ENCODE measurements at regions not wholly inside any gene's neighbourhood (a gene's known extent, or its start where the extent isn't known, plus 50 kb on each side); places are given as distances from the start of the nearest gene placed in this dataset.
"Not testable (repeated sequence)": the region's sequence is repeated elsewhere in the genome, so short reads cannot be mapped to it uniquely, and the experiment has no call there.

DNA sequence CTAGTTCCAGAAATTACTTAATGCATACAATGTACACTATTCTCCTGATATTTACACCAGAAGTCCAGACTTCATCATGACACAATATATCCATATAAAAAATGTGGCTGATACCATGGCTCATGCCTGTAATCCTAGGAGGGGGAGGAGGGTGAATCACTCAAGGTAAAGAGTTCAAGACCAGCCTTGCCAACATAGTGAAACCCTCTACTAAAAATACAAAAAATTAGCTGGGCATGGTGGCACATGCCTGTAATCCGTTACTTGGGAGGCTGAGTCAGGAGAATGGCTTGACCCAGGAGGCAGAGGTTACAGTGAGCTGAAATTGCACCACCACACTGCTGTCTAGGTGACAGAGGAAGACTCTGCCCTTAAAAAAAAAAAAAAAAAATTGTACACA is 192.5 kb upstream of the HSFY2 start:
- no peak for DNase-seq (ENCODE audit: low read depth in 4 of 4, low spot score in 1 of 4)

DNA sequence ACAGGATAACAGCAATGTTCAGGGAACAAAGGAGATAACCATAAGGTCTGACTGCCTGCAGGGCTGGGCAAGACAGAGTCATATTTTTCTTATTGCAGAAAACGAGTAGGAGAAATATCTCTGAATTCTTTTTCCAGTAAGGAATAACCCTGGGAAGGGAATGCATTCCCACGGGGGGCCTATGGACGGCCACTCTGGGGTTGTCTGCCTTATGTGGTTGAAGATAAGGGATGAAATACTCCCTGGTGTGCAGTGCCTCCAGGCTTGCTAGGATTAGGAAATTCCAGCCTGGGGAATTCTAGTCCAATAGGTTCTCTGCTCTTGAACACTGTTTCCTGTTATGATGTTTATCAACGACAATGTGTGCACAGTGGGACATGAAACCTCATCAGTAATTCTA is 185.3 kb upstream of the HSFY2 start:
- no peak for DNase-seq (ENCODE audit: low read depth in 4 of 4, low spot score in 1 of 4)

- no peak for DNase-seq (ENCODE audit: low read depth in 4 of 4, low spot score in 1 of 4)
These were observed 178.3 kb upstream of the HSFY2 start for GRCh38 chrY:18951657-18952435.

DNA sequence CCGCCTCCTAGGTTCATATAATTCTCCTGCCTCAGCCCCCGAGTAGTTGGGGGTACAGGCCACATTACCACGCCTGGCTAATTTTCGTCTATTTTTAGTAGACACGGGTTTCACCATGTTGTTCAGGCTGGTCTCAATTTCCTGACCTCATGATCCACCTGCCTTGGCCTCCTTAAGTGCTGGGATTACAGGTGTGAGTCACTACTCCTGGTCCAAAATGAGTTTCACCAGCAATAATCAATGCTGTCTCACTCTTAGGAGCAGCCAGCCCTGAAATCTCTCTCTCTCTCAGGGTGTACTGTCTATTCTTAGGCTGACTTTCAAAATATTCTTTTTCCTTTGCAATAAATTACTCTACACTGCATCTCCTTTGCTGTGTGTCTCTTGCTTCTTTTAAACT is 177.5 kb upstream of the HSFY2 start:
- no peak for DNase-seq (ENCODE audit: low read depth in 4 of 4, low spot score in 1 of 4)

DNA sequence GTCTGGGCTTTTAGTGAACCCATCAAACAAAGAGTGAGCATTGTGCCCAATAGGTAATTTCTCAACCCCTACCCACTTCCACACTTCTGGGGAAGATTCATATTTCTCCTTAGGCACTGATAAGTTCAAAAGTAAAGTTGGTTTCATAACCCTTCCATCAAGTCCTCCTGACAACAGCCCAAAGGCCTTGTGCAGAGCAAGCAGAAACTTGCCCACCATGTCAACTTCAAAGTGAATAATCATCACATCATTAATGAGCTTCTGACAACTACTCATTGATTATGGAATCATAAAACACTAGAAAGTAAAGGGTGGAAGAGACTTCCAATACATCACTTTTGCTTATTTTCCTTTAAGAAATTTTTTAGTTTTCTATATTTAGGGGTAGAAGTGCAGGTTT is 163.3 kb upstream of the HSFY2 start:
- DNase-seq (ENCODE audit: low read depth in 4 of 4, low spot score in 1 of 4), result no peak

DNA sequence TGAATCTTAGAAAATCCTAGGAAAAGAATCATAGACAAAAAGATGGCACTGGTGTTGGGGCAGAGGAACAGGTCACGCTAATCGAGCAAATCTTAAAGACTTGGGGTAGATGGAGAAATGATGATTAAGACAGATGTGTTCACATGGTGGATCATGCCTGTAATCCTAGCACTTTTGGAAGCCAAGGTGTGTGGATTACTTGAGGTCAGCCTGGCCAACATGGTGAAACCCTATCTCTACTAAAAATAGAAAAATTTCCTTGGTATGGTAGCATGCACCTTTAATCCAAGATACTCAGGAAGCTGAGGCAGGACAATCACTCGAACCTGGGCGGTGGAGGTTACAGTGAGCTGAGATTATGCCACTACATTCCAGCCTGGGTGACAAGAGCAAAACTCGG is 145.7 kb upstream of the HSFY2 start:
- DNase-seq (ENCODE audit: low read depth in 4 of 4, low spot score in 1 of 4), result no peak

GRCh38 chrY:18912846-18913245 is 139.3 kb upstream of the HSFY2 start:
- DNase-seq (ENCODE audit: low read depth in 4 of 4, low spot score in 1 of 4), result no peak

GRCh38 chrY:18909846-18910245 is 136.3 kb upstream of the HSFY2 start:
- no peak for DNase-seq (ENCODE audit: low read depth in 4 of 4, low spot score in 1 of 4)

DNA sequence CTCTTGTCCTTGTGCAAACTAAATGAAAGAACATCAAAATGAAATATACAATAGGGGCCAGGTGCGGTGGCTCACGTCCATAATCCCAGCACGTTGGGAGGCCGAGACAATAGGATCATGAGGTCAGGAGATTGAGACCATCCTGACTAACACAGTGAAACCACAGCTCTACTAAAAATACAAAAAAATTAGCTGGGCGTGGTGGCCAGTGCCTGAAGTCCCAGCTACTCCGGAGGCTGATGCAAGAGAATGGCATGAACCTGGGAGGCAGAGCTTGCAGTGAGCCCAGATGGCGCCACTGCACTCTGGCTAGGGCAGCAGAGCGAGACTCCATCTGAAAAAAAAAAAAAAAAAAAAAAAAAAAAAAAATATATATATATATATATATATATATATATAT is 132.7 kb upstream of the HSFY2 start:
- not testable (repeated sequence) for DNase-seq (ENCODE audit: low read depth in 4 of 4, low spot score in 1 of 4)

DNA sequence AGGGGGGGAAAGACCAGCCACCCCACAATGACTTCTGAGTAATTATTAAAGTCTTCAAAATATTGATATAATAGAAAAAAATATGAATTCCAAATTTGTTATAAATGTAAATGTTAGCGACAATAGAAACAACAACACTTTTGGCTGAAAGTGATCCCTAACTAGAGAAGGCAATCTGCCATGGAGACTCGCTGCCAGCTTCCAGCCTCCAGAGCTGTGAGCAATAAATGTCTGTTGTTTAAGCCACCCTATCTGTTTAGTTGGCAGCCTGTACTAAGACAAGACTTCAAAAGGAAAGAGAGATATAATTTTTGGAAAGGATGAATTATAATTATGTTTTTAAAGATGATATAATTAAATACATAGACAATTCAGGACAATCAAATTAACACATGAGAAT is 130.8 kb upstream of the HSFY2 start:
- DNase-seq (ENCODE audit: low read depth in 4 of 4, low spot score in 1 of 4), result no peak

GRCh38 chrY:18891994-18892393 is 118.5 kb upstream of the HSFY2 start:
- DNase-seq (ENCODE audit: low read depth in 4 of 4, low spot score in 1 of 4), result no peak

GRCh38 chrY:18889548-18889947 is 116.0 kb upstream of the HSFY2 start:
- no peak for DNase-seq (ENCODE audit: low read depth in 4 of 4, low spot score in 1 of 4)

DNA sequence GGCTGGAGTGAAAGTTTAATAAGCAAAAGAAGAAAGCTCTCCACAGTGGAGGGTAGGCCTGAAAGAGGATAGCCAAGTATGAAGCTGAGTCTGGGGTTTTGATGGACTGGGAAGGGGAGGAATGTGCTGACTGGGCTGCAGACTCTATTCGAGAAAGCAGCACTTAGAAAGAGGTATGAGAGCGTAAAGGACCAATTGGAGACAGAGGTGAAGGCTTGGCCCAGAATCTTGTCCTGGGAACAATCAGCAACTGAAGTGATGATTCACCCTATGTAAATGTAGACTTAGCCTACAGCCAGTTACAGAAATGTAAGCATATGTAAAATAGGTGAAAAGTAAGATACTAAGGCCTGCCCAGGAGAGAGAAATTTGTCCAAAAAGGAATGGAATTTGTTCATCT is 111.2 kb upstream of the HSFY2 start:
- no peak for DNase-seq (ENCODE audit: low read depth in 4 of 4, low spot score in 1 of 4)

DNA sequence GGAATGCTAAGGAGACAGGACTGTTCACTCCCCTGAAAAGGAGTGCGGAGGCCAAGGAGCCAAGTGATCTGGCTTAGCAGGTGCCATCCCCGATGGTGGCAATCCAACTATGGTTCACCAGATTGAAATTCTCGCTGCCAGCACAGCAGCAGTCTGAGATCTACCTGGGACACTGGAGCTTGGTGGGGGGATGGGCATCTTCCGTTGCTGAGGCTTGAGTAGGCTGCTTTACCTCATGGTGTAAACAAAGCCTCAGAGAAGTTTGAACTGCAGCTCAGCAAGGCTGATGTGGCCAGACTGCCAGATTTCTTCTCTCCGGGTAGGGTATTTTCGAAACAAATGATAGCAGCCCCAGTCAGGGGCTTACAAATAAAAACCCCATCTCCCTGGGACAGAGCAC is 95.6 kb upstream of the HSFY2 start:
- not testable (repeated sequence) for DNase-seq (ENCODE audit: low read depth in 4 of 4, low spot score in 1 of 4)

GRCh38 chrY:18866887-18867551 is 93.5 kb upstream of the HSFY2 start:
- not testable (repeated sequence) for DNase-seq (ENCODE audit: low read depth in 4 of 4, low spot score in 1 of 4)

DNA sequence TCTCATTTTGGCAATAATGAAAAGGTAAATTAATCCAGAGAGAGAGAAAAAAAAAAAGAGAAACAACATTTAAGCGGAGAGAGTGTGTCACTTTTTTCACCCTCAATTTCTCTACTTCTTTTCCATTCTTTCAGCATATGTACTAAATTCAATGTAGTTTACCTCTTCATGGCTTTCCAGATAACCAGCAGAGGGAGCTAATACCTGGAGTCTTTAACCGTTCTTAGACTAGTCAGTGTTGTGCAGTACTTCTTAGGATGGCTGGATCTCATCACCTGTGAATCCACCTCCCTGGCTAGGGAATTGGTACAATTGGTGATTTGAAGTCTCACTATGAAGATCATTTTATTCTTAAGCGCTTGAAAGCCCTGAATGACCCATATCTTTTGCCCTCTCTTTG is 87.3 kb upstream of the HSFY2 start:
- DNase-seq (ENCODE audit: low read depth in 4 of 4, low spot score in 1 of 4), result not testable (repeated sequence)

GRCh38 chrY:18858484-18859191 is 85.1 kb upstream of the HSFY2 start:
- not testable (repeated sequence) for DNase-seq (ENCODE audit: low read depth in 4 of 4, low spot score in 1 of 4)

GRCh38 chrY:18855184-18855583 is 81.6 kb upstream of the HSFY2 start:
- DNase-seq (ENCODE audit: low read depth in 4 of 4, low spot score in 1 of 4), result not testable (repeated sequence)

DNA sequence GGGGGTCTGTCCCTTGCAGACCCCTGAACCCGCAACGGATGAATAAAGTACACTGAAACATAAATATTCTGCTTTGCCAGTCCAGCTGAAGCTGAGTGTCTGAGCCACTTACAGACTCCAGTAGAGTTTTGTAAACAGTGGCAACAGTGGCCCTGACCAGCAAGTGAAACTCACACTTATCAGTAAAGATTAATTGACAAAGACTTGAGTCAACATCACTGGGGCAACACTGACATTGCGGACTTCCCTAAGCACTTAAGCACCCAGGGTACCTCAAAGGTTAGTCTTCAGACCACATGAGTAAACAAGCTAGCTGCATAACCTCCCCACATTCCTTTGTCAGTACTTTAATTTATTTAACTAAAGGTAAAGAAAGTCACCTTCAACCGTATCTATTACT is 79.8 kb upstream of the HSFY2 start:
- DNase-seq (ENCODE audit: low read depth in 4 of 4, low spot score in 1 of 4), result not testable (repeated sequence)

DNA sequence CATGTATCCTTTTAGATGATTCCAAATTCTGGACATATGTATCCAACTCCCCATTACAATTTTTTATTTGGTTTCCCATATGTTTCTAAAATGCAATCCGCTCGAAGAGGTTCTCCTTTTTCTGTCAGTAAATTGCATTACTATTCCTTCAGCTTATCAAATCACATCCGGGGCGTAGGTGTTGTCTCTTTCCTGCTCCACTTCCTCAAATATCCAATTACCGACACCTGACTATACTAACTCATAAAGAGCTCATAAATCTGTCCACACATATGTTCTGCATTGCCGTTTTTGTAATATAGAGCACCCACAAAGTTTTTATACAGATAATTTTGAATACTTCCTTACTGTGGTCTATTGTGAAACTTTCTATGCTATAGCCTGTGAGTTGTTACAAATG is 63.1 kb upstream of the HSFY2 start:
- DNase-seq (ENCODE audit: low read depth in 4 of 4, low spot score in 1 of 4), result not testable (repeated sequence)
